HUES6 (cell line): ENCODE measurements at regions not wholly inside any gene's neighbourhood (a gene's known extent, or its start where the extent isn't known, plus 50 kb on each side); places are given as distances from the start of the nearest gene placed in this dataset.

Experiments used
- H3K27ac ChIP-seq: 2 replicates; pipeline ENCODE4 v1.7.0; 2013; ENCODE audit warnings: low read depth, mild to moderate bottlenecking, low read length, inconsistent platforms
- H3K27me3 ChIP-seq: 2 replicates; pipeline ENCODE4 v1.6.1; 2013; ENCODE audit warnings: low read length; ENCODE audit not compliant: control insufficient read depth, insufficient read depth
- H3K36me3 ChIP-seq: 2 replicates; pipeline ENCODE4 v1.6.1; 2013; ENCODE audit warnings: low read length; ENCODE audit not compliant: control insufficient read depth, insufficient read depth
- H3K4me1 ChIP-seq: 2 replicates; pipeline ENCODE4 v1.6.1; 2013; ENCODE audit warnings: low read length; ENCODE audit not compliant: control insufficient read depth, insufficient read depth
- H3K4me3 ChIP-seq: 2 replicates; pipeline ENCODE4 v1.5.1; 2013; ENCODE audit warnings: low read depth, low read length
- H3K9ac ChIP-seq: one replicate; pipeline ENCODE4 v1.6.1; 2013; ENCODE audit warnings: mild to moderate bottlenecking, low read length
- H3K9me3 ChIP-seq: 2 replicates; pipeline ENCODE4 v1.6.1; 2013; ENCODE audit warnings: low read depth, low read length; ENCODE audit not compliant: control insufficient read depth, insufficient read depth

DNA sequence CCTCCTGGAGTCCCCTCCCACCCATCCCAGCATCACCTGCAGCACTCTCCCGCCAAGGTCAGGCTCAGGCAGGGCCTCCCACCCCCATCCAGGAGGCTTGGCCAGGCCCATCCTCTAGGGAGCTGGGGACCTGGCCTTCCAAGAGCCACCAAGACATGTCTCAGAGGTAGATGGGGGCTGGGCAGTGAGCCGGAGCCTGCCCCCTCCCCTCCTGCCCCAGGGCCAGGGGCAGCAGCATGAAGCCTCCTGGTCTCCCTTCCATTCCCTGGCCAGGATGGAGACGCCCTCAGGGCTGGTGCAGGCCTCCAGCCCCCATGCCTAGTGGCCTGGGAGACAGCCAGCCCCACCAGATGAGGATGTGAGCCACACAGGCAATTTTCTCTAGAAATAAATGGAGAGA, 69.3 kb upstream of the C14orf180 start:
- H3K27ac ChIP-seq: no peak overlapping the region
- no peak overlapping the region for H3K4me3 ChIP-seq
- H3K4me1 ChIP-seq: no peaks in the 10 kb centered on the region
- H3K36me3 ChIP-seq: no peaks in the 10 kb centered on the region
- no peaks in the 10 kb centered on the region for H3K27me3 ChIP-seq
- H3K9ac ChIP-seq: no peak overlapping the region
- H3K9me3 ChIP-seq: no peaks in the 10 kb centered on the region

DNA sequence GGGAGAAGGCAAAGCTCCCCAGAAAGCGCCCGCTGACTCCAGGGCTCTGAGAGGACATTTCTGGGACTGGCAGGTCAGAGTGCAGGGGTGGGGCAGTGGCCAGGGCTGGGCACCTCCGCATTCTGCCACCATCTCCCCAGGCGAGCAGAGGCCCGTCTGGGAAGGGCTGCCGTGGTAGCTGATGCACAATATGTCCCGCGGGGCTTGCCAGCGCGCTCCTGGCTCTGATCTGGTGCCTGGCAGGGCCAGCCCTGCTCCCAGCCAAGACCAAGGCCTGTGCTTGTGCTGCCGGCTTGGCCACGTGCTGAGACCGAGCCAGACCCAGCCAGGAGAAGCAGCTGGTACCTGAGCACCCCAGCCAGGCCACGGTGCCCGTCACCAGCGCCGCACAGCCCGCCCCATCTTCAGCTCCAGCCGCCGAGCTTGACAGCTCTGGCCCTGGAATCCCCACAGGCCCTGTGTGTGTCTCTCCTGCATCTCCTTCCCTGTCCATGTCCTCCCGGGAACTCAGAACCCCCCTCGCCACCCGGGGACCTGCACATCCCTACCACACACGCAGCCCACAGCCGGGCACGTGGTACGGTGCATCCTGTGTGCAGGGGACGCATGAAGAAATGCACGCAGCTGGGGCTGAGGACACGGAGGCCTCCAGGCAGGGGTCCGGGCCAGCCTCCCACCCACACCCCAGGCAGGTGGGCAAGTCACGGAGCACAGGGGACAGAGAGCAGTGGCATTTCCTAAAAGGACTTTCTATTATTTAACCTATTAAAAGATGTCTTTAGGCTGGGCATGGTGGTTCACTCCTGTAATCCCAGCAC, 68.6 kb upstream of the C14orf180 start:
- Histone ChIP-seq H3K9ac (no peak overlapping the region), H3K4me1 (no peaks in the 10 kb centered on the region), H3K27ac (no peak overlapping the region), H3K4me3 (no peak overlapping the region), H3K36me3 (no peaks in the 10 kb centered on the region), H3K9me3 (no peaks in the 10 kb centered on the region), H3K27me3 (no peaks in the 10 kb centered on the region)

DNA sequence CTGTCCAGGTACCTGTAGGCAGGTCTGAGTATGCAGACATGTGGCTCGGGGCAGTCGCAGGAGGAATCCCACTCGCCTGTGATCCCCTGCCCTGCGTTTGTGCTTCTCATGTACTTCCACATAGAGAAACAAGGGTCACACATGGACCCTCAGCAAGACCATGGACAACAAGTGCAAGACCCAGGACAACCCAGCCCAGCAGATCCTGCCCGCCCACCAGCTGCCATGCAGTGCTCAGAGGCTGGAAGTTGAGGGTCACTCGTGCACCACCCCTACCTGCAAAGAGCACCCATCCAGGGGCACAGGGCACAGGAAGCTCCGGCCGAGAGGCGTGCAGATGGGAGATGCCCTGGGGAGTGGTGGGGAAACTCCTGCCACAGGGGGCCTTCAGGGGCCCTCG, 67.5 kb upstream of the C14orf180 start:
- Histone ChIP-seq H3K9me3 (no peaks in the 10 kb centered on the region), H3K36me3 (no peaks in the 10 kb centered on the region), H3K4me3 (no peak overlapping the region), H3K4me1 (no peaks in the 10 kb centered on the region), H3K27me3 (no peaks in the 10 kb centered on the region), H3K27ac (no peak overlapping the region), H3K9ac (no peak overlapping the region)

DNA sequence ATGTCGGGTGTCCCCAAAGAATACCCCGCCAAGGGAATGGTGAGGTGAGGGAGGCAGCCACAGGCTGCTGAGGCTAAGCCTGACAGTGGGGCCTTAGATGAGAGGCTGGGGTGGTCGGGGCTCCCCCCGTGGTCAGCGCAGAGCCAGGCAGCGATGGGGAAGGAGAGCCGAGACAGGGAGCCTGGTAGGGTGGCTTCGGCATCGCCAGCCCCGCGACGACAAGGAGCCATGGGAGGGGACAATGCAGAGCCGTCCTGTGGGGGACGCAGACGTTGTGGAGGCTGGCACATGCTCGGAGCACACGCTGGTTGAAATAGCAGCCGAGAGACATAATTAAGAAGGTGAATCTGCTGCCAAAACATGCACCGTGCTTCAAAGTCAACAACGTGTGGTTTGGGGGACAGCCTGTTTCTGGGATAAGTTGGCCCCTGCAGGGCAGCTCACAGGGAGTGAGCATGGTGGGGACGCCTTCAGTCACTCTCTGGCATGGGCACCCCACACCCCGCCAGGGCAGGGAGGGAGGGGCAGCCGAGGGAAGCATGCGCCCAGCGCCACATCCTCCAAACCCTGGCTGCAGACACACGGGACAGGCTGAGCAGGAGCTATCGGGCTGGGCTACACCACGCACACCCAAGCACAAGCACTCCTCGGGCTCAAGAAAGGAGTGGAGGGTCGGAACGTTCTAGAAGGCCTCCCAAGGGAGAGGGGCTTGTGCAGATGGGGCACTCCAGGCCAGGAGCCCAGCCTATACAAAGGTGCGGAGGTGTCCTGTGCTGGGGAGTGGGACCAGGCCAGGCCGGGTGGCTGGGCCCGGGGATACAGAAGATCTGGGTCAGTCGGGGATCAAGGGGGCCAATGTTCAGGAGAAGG, 66.6 kb upstream of the C14orf180 start:
- Histone ChIP-seq H3K4me1 (no peaks in the 10 kb centered on the region), H3K4me3 (no peak overlapping the region), H3K36me3 (no peaks in the 10 kb centered on the region), H3K27ac (no peak overlapping the region), H3K9me3 (0 out of 2 replicates have a peak, but pooled peaks cover 5% of the 10 kb centered on the region), H3K27me3 (no peaks in the 10 kb centered on the region), H3K9ac (no peak overlapping the region)

DNA sequence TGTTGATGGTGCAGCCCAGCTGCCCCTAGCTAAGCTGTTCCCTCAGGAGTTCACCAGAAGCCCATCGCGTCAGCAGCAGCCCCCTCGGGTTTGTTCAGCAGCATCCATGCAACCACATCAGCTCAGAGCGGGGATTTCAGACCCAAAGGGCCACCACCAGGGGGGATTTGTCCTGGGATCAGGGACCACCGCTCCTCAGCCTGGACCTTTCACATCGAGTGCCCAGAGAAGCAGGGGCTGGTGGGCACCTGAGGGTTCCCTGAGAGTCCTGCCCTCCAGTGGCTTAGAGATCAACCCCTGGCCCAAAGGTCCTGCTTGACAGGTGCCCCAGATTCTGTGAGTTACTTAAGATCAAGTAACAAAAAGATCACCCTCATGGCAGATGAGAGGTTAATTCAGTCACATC, 65.9 kb upstream of the C14orf180 start:
- no peaks in the 10 kb centered on the region for H3K27me3 ChIP-seq
- H3K36me3 ChIP-seq: no peaks in the 10 kb centered on the region
- H3K9me3 ChIP-seq: 0 out of 2 replicates have a peak, but pooled peaks cover 5% of the 10 kb centered on the region
- no peak overlapping the region for H3K4me3 ChIP-seq
- H3K9ac ChIP-seq: no peak overlapping the region
- H3K4me1 ChIP-seq: no peaks in the 10 kb centered on the region
- H3K27ac ChIP-seq: no peak overlapping the region

DNA sequence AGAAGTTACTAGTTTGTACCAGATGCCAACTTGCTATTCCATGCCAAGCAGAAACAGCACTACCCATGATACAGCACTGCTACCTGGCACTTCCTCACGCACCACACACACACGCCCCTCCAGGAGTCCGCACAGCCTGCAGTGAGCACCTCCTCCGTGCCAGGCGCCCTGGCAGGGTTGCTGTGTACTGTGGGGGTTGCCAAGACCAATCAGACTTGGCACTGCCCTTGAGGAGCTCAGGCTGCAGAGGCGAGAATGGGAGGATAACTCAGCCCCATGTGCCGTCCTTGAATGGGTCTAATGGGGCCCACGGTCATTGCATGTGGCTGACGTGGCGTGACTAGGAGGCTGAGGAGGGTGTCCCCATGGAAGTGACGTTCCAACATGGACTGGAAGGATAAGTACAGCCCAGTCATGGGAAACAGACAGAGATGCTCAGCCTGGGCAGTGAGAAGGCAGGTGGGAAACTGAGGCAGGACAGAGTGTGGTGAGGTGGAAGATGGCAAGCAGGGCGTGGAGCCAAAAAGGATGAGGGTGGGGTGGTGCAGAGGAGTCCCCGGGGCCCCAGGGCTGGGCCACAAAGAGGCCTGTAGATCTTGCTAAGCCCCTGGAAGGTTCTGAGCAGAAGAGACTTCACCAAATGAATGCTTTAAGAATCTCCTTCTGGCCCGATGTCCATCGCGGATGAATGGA, 65.3 kb upstream of the C14orf180 start:
- Histone ChIP-seq H3K9me3 (0 out of 2 replicates have a peak, but pooled peaks cover 5% of the 10 kb centered on the region), H3K4me1 (no peaks in the 10 kb centered on the region), H3K4me3 (no peak overlapping the region), H3K9ac (no peak overlapping the region), H3K27ac (no peak overlapping the region), H3K27me3 (no peaks in the 10 kb centered on the region), H3K36me3 (no peaks in the 10 kb centered on the region)

DNA sequence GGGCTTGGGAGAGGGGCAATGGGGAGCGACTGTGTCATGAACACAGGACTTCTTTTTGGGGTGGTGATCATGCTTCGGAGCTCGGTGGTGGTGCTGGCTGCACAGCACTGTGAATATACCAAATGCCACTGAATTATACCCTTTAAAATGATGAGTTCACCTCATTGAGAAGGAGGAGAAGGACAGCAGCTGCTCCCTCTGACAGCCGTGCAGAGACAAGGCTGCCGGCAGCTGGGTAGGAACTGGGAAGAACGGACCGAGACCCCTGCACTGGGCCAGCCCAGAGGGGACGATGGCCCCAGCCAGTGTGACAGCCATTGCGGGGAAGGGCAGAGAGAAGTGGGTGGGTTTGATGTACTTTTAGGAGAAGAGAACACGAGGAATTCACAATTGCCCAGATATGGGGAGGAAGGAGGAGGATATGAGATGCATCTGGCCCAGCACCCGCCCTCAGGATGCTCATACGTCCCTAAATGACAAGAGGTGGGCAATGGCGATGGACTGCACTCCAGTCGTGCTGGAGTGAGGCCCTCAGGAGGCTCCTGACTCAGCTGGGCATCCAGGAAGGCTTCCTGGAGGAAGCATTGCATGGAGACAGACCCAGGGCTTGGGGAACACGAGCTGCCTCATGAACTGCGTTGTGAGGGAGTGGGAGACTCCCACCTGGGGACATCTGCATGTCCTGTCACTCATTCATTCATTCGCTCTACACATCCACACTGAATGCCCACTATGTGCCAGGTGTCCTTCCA, 64.3 kb upstream of the C14orf180 start:
- Histone ChIP-seq H3K36me3 (no peaks in the 10 kb centered on the region), H3K27me3 (peaks cover 3% of the 10 kb centered on the region; the same call in 1 of the 2 replicates), H3K27ac (no peak overlapping the region), H3K4me1 (no peaks in the 10 kb centered on the region), H3K4me3 (no peak overlapping the region), H3K9me3 (0 out of 2 replicates have a peak, but pooled peaks cover 5% of the 10 kb centered on the region), H3K9ac (no peak overlapping the region)

DNA sequence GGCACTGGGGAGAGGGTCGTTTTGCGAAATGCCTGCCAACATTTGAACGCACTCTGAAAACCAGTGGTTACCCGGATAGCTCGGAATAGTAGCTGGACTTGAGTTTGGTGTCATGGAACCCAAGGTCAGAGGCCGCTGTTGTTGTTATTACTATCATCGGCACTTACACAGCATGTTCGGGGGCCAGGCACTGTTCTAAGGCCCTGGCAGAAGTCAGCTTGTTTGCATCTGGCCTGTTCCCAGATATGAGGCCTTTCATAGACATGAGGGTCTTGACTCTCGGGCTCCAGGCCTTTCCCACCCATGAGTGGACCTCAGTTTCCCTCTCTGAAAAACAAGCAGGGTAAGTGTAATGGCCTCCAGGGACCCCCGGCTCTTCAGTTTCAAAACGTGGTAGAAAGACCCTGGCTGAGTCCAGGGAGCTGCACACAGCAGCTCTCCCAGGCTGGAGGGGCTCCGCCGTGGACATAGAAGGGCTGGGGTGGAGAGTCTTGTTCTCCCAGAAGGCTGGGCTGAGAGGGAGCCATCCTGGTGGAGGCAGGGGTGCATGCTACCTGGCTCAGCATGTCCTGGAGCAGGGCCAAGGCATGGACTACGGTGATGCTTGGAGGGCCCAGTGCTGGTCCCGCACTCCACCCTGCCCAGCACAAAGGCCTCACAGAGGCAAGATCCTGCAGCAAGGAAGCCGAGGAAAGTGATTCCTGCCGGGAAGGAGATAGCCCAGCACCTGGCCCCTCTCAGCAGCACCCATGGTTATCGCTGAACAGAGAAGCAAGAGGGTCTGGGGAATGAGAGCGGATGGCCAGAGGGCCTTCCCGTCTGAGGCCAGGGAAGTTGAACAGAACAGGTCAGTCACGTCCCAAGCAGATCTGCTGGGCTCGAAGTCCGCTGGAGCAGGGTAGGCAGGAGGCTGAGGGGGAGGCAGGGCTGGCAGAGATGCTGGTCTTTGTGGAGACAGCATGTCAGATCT, 63.5 kb upstream of the C14orf180 start:
- Histone ChIP-seq H3K36me3 (no peaks in the 10 kb centered on the region), H3K4me3 (no peak overlapping the region), H3K9me3 (0 out of 2 replicates have a peak, but pooled peaks cover 5% of the 10 kb centered on the region), H3K27me3 (peaks cover 4% of the 10 kb centered on the region; the same call in 1 of the 2 replicates), H3K4me1 (no peaks in the 10 kb centered on the region), H3K9ac (no peak overlapping the region), H3K27ac (no peak overlapping the region)

DNA sequence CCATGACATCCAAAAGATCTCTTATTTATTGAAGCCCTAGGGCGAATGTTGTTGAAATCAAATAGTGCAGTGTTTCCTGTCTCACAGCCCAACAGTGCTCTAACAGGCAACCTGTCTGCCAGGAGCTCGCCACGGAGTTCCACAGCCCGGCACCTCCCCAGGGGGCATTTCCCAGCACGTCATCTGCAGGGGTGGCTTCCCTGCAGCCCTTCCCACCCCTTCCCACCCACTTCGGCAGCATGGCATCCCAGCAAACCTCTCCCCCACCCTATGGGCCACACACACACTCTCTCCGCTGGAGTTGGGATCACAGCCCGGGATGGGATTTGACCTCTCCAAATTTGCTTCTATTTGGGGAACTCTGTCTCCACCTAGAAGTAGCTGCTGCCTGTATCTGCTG, 62.7 kb upstream of the C14orf180 start:
- Histone ChIP-seq H3K9ac (no peak overlapping the region), H3K4me1 (no peaks in the 10 kb centered on the region), H3K4me3 (no peak overlapping the region), H3K27ac (no peak overlapping the region), H3K9me3 (0 out of 2 replicates have a peak, but pooled peaks cover 5% of the 10 kb centered on the region), H3K27me3 (peaks cover 4% of the 10 kb centered on the region; the same call in 1 of the 2 replicates), H3K36me3 (no peaks in the 10 kb centered on the region)
